PFSK-1 (cell line): ENCODE measurements at regions not wholly inside any gene's neighbourhood (a gene's known extent, or its start where the extent isn't known, plus 50 kb on each side); places are given as distances from the start of the nearest gene placed in this dataset.

ENCODE experiments used
- POLR2AphosphoS5 ChIP-seq: IDR thresholded peaks from 2 replicates; pipeline ENCODE4 v1.6.1; 2012; ENCODE audit warnings: low read depth, mild to moderate bottlenecking, control low read depth, low read length, moderate library complexity
- SIN3A ChIP-seq: IDR thresholded peaks from 2 replicates; pipeline ENCODE4 v1.6.1; 2012; ENCODE audit warnings: mild to moderate bottlenecking, low read length, moderate library complexity, borderline replicate concordance; ENCODE audit not compliant: insufficient read depth

DNA sequence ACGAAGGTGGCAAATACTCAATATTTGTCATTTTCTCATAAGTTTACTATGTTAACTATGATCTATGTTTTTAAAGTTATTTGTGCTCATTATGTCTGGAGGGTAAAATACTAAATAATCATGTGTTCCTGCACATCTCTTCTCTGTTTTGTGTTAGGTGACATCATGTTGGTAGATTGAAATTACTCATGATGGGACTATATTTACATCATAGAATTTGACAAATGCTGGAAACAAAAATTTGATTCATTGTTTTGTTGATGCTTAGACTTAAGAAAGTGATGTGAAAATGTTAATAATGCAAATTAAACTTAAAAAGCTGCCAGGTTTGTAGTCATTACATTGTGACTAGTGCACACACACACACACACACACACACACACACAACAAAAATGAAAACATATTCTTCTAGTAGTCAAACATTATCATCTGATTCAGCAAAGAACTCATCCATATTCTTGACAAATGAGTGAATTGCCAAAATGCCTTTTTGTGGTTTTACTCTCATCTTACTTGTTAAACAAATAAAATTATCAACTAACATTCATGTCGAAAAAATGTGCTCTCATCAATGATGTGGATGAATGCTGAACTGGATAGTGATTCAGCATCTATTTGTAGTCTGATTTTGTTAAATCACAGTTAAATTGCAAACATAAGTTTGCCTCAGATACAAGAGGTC is 870.7 kb downstream of the BRINP3 start:
- TF ChIP-seq POLR2AphosphoS5: no peak
- no peak for TF ChIP-seq SIN3A
